ENCODE measurements at regions not wholly inside any gene's neighbourhood (a gene's known extent, or its start where the extent isn't known, plus 50 kb on each side); places are given as distances from the start of the nearest gene placed in this dataset.

- TF ChIP-seq CTCF (conservative IDR thresholded peaks at IDR 0.05; ENCODE audit: low read length) = no peak
- H3K4me3 ChIP-seq (ENCODE audit: low read length) = no peak overlapping the region
Observed at GRCh38 chr2:168338803-168339437, 91.5 kb upstream of the STK39 start.

GRCh38 chr2:168340931-168341330 is 93.5 kb upstream of the STK39 start:
- H3K4me3 ChIP-seq (ENCODE audit: low read length) = no peak overlapping the region
- no peak for TF ChIP-seq CTCF (conservative IDR thresholded peaks at IDR 0.05; ENCODE audit: low read length)

More at GRCh38 chr2:168338803-168339437, 91.5 kb upstream of the STK39 start:
- no peak for DNase-seq (ENCODE audit: low read depth)

GRCh38 chr2:168343586-168343985 is 96.2 kb upstream of the STK39 start:
- DNase-seq (ENCODE audit: low read depth) = peak; percentile 17
- no peak overlapping the region for H3K4me3 ChIP-seq (ENCODE audit: low read length)
- TF ChIP-seq CTCF (conservative IDR thresholded peaks at IDR 0.05; ENCODE audit: low read length) = no peak

More at GRCh38 chr2:168340931-168341330, 93.5 kb upstream of the STK39 start:
- DNase-seq (ENCODE audit: low read depth) = no peak

GRCh38 chr2:168344706-168345105 is 97.3 kb upstream of the STK39 start:
- H3K4me3 ChIP-seq (ENCODE audit: low read length) = no peak overlapping the region
- DNase-seq (ENCODE audit: low read depth) = no peak
- TF ChIP-seq CTCF (conservative IDR thresholded peaks at IDR 0.05; ENCODE audit: low read length) = no peak

GRCh38 chr2:168345601-168346000 is 98.2 kb upstream of the STK39 start:
- DNase-seq (ENCODE audit: low read depth) = no peak
- H3K4me3 ChIP-seq (ENCODE audit: low read length) = no peak overlapping the region
- no peak for TF ChIP-seq CTCF (conservative IDR thresholded peaks at IDR 0.05; ENCODE audit: low read length)

GRCh38 chr2:168346725-168347477 is 99.5 kb upstream of the STK39 start:
- peak; percentile 80 for TF ChIP-seq CTCF (conservative IDR thresholded peaks at IDR 0.05; ENCODE audit: low read length)
- DNase-seq (ENCODE audit: low read depth) = peak; percentile 58
- H3K4me3 ChIP-seq (ENCODE audit: low read length) = peak overlapping the region; percentile 65

GRCh38 chr2:168348076-168348475 is 100.7 kb upstream of the STK39 start:
- DNase-seq (ENCODE audit: low read depth) = peak; percentile 24

More at GRCh38 chr2:168348076-168348475, 100.7 kb upstream of the STK39 start:
- H3K4me3 ChIP-seq (ENCODE audit: low read length) = no peak overlapping the region
- TF ChIP-seq CTCF (conservative IDR thresholded peaks at IDR 0.05; ENCODE audit: low read length) = peak; percentile 52

Data from AG10803 (cell line).